ENCODE measurements at regions not wholly inside any gene's neighbourhood (a gene's known extent, or its start where the extent isn't known, plus 50 kb on each side); places are given as distances from the start of the nearest gene placed in this dataset.

DNA sequence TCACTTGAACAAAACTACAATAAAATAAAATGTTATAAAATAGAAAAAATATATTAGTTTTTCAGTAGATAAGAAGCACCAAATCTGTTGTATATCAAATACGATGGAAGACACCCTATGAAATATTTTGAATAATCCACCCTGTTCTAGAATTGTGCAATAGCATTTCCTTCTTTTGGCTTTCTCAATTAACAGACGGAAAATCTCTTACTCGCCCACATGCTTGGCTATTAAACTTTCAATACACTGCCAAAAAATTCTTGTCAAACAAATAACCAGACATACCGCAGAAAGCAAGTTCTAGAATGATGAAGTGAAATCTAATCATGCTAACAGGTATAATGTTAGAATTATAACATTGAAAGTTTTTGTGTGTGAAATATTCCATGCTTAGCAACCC is 671.6 kb upstream of the SLIT2 start:
- Mint-ChIP-seq H3K27me3 (ENCODE audit: low read depth in 3 of 3) (peaks cover 0 to 1% (median 0%) of the 10 kb centered on the region in 3 donors), H3K4me1 (no peaks in the 10 kb centered on the region), H3K27ac (no peak overlapping the region), H3K36me3 (no peaks in the 10 kb centered on the region), H3K4me3 (no peak overlapping the region), H3K9me3 (peaks cover 0 to 3% (median 1%) of the 10 kb centered on the region in 7 donors)
- Histone ChIP-seq H3K9ac (ENCODE audit: insufficient read depth, low read length, poor library complexity, severe bottlenecking) (no peak overlapping the region), H3K4me1 (ENCODE audit: control insufficient read depth in 1 of 2, insufficient read depth in 2 of 2, low read length in 2 of 2) (no peaks in the 10 kb centered on the region), H4K20me1 (ENCODE audit: insufficient read depth, low read length) (no peaks in the 10 kb centered on the region), H3K4me2 (replicated peaks; ENCODE audit: extremely low read depth, low read length, poor library complexity, severe bottlenecking) (no peak overlapping the region), H2AFZ (ENCODE audit: insufficient read depth, low read depth, low read length, poor library complexity, severe bottlenecking) (no peak overlapping the region), H3K79me2 (ENCODE audit: insufficient read depth, low read length) (no peaks in the 10 kb centered on the region), H3K27ac (ENCODE audit: low read depth in 1 of 2, low read length in 2 of 2) (no peak overlapping the region), H3K36me3 (replicated peaks in 1 of 2; ENCODE audit: control insufficient read depth in 1 of 2, insufficient read depth in 2 of 2, low read length in 2 of 2) (no peaks in the 10 kb centered on the region), H3K9me3 (replicated peaks in 1 of 2; ENCODE audit: control insufficient read depth in 1 of 2, insufficient read depth in 1 of 2, low read length in 2 of 2) (peaks cover 0 to 4% of the 10 kb centered on the region in 2 donors), H3K27me3 (ENCODE audit: control insufficient read depth in 2 of 2, insufficient read depth in 2 of 2, low read length in 2 of 2) (no peaks in the 10 kb centered on the region), H3K4me3 (replicated peaks in 1 of 3; ENCODE audit: low read depth in 2 of 3, low read length in 3 of 3) (no peak overlapping the region)
- WGBS (ENCODE audit: insufficient coverage) = no CpG with 5 or more reads among the region's 4 CpGs
- intact Hi-C loops (cut with micrococcal nuclease) = no loop called here
- no peak for DNase-seq
- TF ChIP-seq CTCF (IDR thresholded peaks at IDR 0.05) = no peak

- no peak overlapping the region for H3K27ac ChIP-seq (ENCODE audit: low read depth in 1 of 2, low read length in 2 of 2)
- no peaks in the 10 kb centered on the region for H3K27me3 ChIP-seq (ENCODE audit: control insufficient read depth in 2 of 2, insufficient read depth in 2 of 2, low read length in 2 of 2)
- H3K4me1 Mint-ChIP-seq = no peaks in the 10 kb centered on the region
- no peak overlapping the region for H3K27ac Mint-ChIP-seq
- no peaks in the 10 kb centered on the region for H3K36me3 Mint-ChIP-seq
- H3K9ac ChIP-seq (ENCODE audit: insufficient read depth, low read length, poor library complexity, severe bottlenecking) = no peak overlapping the region
- no peak overlapping the region for H3K4me3 Mint-ChIP-seq
- no peaks in the 10 kb centered on the region for H3K36me3 ChIP-seq (replicated peaks in 1 of 2; ENCODE audit: control insufficient read depth in 1 of 2, insufficient read depth in 2 of 2, low read length in 2 of 2)
- intact Hi-C loops (cut with micrococcal nuclease) = no loop called here
- DNase-seq = no peak
- no peak for TF ChIP-seq CTCF (IDR thresholded peaks at IDR 0.05)
- H3K4me2 ChIP-seq (replicated peaks; ENCODE audit: extremely low read depth, low read length, poor library complexity, severe bottlenecking) = no peak overlapping the region
- H3K4me1 ChIP-seq (ENCODE audit: control insufficient read depth in 1 of 2, insufficient read depth in 2 of 2, low read length in 2 of 2) = no peaks in the 10 kb centered on the region
- no peaks in the 10 kb centered on the region for H3K79me2 ChIP-seq (ENCODE audit: insufficient read depth, low read length)
- H2AFZ ChIP-seq (ENCODE audit: insufficient read depth, low read depth, low read length, poor library complexity, severe bottlenecking) = no peak overlapping the region
- no peak overlapping the region for H3K4me3 ChIP-seq (replicated peaks in 1 of 3; ENCODE audit: low read depth in 2 of 3, low read length in 3 of 3)
- peaks cover 0 to 1% (median 0%) of the 10 kb centered on the region in 3 donors for H3K27me3 Mint-ChIP-seq (ENCODE audit: low read depth in 3 of 3)
- WGBS (ENCODE audit: insufficient coverage) = no CpG with 5 or more reads among the region's 3 CpGs
- H4K20me1 ChIP-seq (ENCODE audit: insufficient read depth, low read length) = no peaks in the 10 kb centered on the region
- peaks cover 0 to 4% of the 10 kb centered on the region in 2 donors for H3K9me3 ChIP-seq (replicated peaks in 1 of 2; ENCODE audit: control insufficient read depth in 1 of 2, insufficient read depth in 1 of 2, low read length in 2 of 2)
- peaks cover 0 to 3% (median 1%) of the 10 kb centered on the region in 7 donors for H3K9me3 Mint-ChIP-seq
Observed at GRCh38 chr4:19579608-19580007, 672.1 kb upstream of the SLIT2 start.
